Caco-2 (cell line): ENCODE measurements at regions not wholly inside any gene's neighbourhood (a gene's known extent, or its start where the extent isn't known, plus 50 kb on each side); places are given as distances from the start of the nearest gene placed in this dataset.

Experiments
- BruUV-seq: library from RNA; stranded (reverse); fragments of 400-500 nt; replicated peaks from 2 replicates; lab custom pipeline; 2021; lab: Mats Ljungman, UMichigan
- CTCF ChIA-PET: fragments of 300-600 bp; sonication (Branson Sonifier 250); formaldehyde crosslinking; loops from one replicate; lab custom pipeline; 2022; ENCODE audit warnings: antibody characterized with exemption; lab: Charles Lee
- POLR2A ChIA-PET: fragments of 300-600 bp; sonication (Branson Sonifier 250); formaldehyde crosslinking; loops from one replicate; lab custom pipeline; 2022; ENCODE audit warnings: antibody characterized with exemption; lab: Charles Lee
- DNase-seq, 2 experiments: peaks; one replicate each; pipeline versions ENCODE4 v3.0.0 to v3.0.0-alpha.2; 2020 to 2022
- H3K27me3 ChIP-seq: replicated peaks from 2 replicates; pipeline ENCODE4 v1.6.0; 2011; ENCODE audit warnings: low read length; ENCODE audit not compliant: control insufficient read depth, insufficient read depth
- H3K36me3 ChIP-seq: 2 replicates; pipeline ENCODE4 v1.5.1; 2011; ENCODE audit warnings: low read length; ENCODE audit not compliant: control insufficient read depth, insufficient read depth
- H3K4me1 ChIP-seq: fragments of 250-450 bp; sonication (Bioruptor Pico); 2 replicates; pipeline ENCODE4 v1.5.1; 2020; ENCODE audit warnings: mild to moderate bottlenecking
- H3K4me3 ChIP-seq: 2 replicates; pipeline ENCODE4 v1.5.1; 2011; ENCODE audit warnings: low read depth, mild to moderate bottlenecking, control low read depth, low read length
- H3K9me3 ChIP-seq: fragments of 250-450 bp; sonication (Bioruptor Pico); 2 replicates; pipeline ENCODE4 v1.5.1; 2020; ENCODE audit warnings: mild to moderate bottlenecking, moderate library complexity
- H3K27ac Mint-ChIP-seq: one replicate; pipeline ENCODE4 v1.8.0; 2022; ENCODE audit warnings: mixed read lengths; ENCODE audit not compliant: unreplicated experiment
- H3K27me3 Mint-ChIP-seq: one replicate; pipeline ENCODE4 v1.8.0; 2022; ENCODE audit warnings: mixed read lengths; ENCODE audit not compliant: insufficient read depth, unreplicated experiment
- H3K36me3 Mint-ChIP-seq: one replicate; pipeline ENCODE4 v1.8.0; 2022; ENCODE audit warnings: mild to moderate bottlenecking, mixed read lengths; ENCODE audit not compliant: insufficient read depth, unreplicated experiment
- H3K4me1 Mint-ChIP-seq: one replicate; pipeline ENCODE4 v1.8.0; 2022; ENCODE audit warnings: low read depth, mixed read lengths; ENCODE audit not compliant: unreplicated experiment
- H3K4me3 Mint-ChIP-seq: one replicate; pipeline ENCODE4 v1.8.0; 2022; ENCODE audit warnings: mild to moderate bottlenecking, moderate library complexity, mixed read lengths; ENCODE audit not compliant: unreplicated experiment
- H3K9me3 Mint-ChIP-seq: one replicate; pipeline ENCODE4 v1.8.0; 2022; ENCODE audit warnings: mixed read lengths; ENCODE audit not compliant: unreplicated experiment
- intact Hi-C: fragments of 100-400 bp; cut with micrococcal nuclease; formaldehyde crosslinking; loops from one replicate; pipeline ENCODE4 v1.10.0; 2022; ENCODE audit not compliant: unreplicated experiment
- TF ChIP-seq, protein P1 (sequence below), 2 experiments: fragments of 200-600 bp in 1 of 2; IDR thresholded peaks; 1 replicate in 1 of 2; 2 replicates in 1 of 2; pipeline versions ENCODE4 v1.5.1 to v1.8.0; 2011 to 2022; ENCODE audit warnings: antibody characterized with exemption in 1 of 2, control low read depth in 1 of 2, inconsistent platforms in 1 of 2, low read depth in 1 of 2, low read length in 1 of 2, mild to moderate bottlenecking in 1 of 2, moderate library complexity in 1 of 2; ENCODE audit not compliant: insufficient read depth in 1 of 2, severe bottlenecking in 1 of 2, unreplicated experiment in 1 of 2

DNA sequence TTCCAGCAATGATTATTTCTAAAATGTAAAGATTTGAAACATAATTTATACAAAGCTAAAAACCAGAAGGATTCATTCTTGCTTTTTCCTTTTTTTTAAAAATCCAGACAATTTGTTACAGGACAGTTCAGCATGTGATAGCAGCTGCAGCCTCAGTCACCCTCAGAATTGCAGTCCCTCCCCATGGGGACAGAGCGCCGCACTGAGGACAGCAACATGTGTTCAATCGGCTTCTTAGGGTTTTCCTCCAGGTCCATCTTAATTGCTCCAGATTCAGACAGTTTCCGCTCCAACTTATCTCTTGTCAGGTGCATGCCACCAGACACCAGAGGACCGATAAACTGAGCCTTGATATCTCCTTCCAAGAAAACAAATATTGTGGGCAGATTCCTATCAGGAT is 134.9 kb upstream of the TBC1D5 start:
- no peak overlapping the region for H3K4me3 Mint-ChIP-seq
- no peaks in the 10 kb centered on the region for H3K9me3 Mint-ChIP-seq
- H3K27me3 Mint-ChIP-seq: no peaks in the 10 kb centered on the region
- no peak for DNase-seq
- Histone ChIP-seq H3K27me3 (no peaks in the 10 kb centered on the region), H3K4me1 (no peaks in the 10 kb centered on the region), H3K9me3 (no peaks in the 10 kb centered on the region), H3K4me3 (no peak overlapping the region), H3K36me3 (no peaks in the 10 kb centered on the region)
- intact Hi-C loops: no loop called here
- ChIA-PET POLR2A (no interaction called here), CTCF (no interaction called here)
- TF ChIP-seq, protein P1, sequence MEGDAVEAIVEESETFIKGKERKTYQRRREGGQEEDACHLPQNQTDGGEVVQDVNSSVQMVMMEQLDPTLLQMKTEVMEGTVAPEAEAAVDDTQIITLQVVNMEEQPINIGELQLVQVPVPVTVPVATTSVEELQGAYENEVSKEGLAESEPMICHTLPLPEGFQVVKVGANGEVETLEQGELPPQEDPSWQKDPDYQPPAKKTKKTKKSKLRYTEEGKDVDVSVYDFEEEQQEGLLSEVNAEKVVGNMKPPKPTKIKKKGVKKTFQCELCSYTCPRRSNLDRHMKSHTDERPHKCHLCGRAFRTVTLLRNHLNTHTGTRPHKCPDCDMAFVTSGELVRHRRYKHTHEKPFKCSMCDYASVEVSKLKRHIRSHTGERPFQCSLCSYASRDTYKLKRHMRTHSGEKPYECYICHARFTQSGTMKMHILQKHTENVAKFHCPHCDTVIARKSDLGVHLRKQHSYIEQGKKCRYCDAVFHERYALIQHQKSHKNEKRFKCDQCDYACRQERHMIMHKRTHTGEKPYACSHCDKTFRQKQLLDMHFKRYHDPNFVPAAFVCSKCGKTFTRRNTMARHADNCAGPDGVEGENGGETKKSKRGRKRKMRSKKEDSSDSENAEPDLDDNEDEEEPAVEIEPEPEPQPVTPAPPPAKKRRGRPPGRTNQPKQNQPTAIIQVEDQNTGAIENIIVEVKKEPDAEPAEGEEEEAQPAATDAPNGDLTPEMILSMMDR (IDR thresholded peaks at IDR 0.05; ENCODE audit: insufficient read depth in 1 of 2, low read depth in 1 of 2, low read length in 1 of 2, severe bottlenecking in 1 of 2, unreplicated experiment in 1 of 2): no peak
- no peak overlapping the region for H3K27ac Mint-ChIP-seq
- H3K36me3 Mint-ChIP-seq: no peaks in the 10 kb centered on the region
- H3K4me1 Mint-ChIP-seq: peaks cover 9% of the 10 kb centered on the region
- BruUV-seq: no TSS peak

DNA sequence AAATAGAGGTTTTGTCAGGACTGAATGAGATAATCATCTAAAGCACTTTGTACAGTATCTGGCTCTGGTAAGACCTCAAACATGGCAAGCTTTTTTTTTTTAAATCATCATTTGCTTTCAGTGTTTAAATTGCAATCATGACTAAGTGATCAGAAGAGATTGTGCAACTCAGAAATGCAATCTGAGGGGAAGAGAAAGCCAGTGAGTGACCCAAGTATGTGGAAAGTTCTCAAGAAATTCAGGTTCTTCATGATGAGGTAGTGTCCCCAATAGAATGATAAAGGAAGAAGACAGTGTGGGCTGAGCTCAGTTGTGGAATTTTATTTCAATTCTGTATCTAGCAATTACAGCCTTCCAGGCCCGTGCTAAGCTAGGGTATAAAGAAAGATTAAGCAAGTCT is 132.2 kb upstream of the TBC1D5 start:
- Histone ChIP-seq H3K36me3 (no peaks in the 10 kb centered on the region), H3K27me3 (no peaks in the 10 kb centered on the region), H3K4me1 (no peaks in the 10 kb centered on the region), H3K4me3 (no peak overlapping the region), H3K9me3 (no peaks in the 10 kb centered on the region)
- Mint-ChIP-seq H3K27ac (no peak overlapping the region), H3K27me3 (no peaks in the 10 kb centered on the region), H3K9me3 (no peaks in the 10 kb centered on the region), H3K4me3 (no peak overlapping the region), H3K4me1 (peaks cover 9% of the 10 kb centered on the region), H3K36me3 (no peaks in the 10 kb centered on the region)
- intact Hi-C loops: no loop called here
- no TSS peak for BruUV-seq
- TF ChIP-seq, protein P1 (IDR thresholded peaks at IDR 0.05; ENCODE audit: insufficient read depth in 1 of 2, low read depth in 1 of 2, low read length in 1 of 2, severe bottlenecking in 1 of 2, unreplicated experiment in 1 of 2): no peak
- no peak for DNase-seq
- ChIA-PET POLR2A (interaction anchor here (0.6 to 1.1 kb wide), 2 partner anchors 14 to 132 kb away, joined by 3 to 6 read pairs; no protein-coding TSS in a partner anchor), CTCF (no interaction called here)

- CTCF ChIA-PET: no interaction called here
- no peak overlapping the region for H3K4me3 ChIP-seq
- no peaks in the 10 kb centered on the region for H3K36me3 ChIP-seq
- Mint-ChIP-seq H3K27ac (no peak overlapping the region), H3K4me3 (no peak overlapping the region), H3K4me1 (peaks cover 9% of the 10 kb centered on the region), H3K9me3 (no peaks in the 10 kb centered on the region), H3K36me3 (no peaks in the 10 kb centered on the region), H3K27me3 (no peaks in the 10 kb centered on the region)
- POLR2A ChIA-PET: no interaction called here
- DNase-seq: no peak
- BruUV-seq: no TSS peak
- no peaks in the 10 kb centered on the region for H3K4me1 ChIP-seq
- H3K9me3 ChIP-seq: no peaks in the 10 kb centered on the region
- intact Hi-C loops: no loop called here
- no peaks in the 10 kb centered on the region for H3K27me3 ChIP-seq
- TF ChIP-seq, protein P1 (IDR thresholded peaks at IDR 0.05; ENCODE audit: insufficient read depth in 1 of 2, low read depth in 1 of 2, low read length in 1 of 2, severe bottlenecking in 1 of 2, unreplicated experiment in 1 of 2): no peak
Observed at GRCh38 chr3:17872457-17872856, 130.0 kb upstream of the TBC1D5 start.
